ENCODE measurements at regions not wholly inside any gene's neighbourhood (a gene's known extent, or its start where the extent isn't known, plus 50 kb on each side); places are given as distances from the start of the nearest gene placed in this dataset.

GRCh38 chr3:181530584-181530983 is 181.1 kb upstream of the SOX2 start:
- H3K4me2 ChIP-seq (ENCODE audit: unreplicated experiment) = no peak overlapping the region
- no peak overlapping the region for H3K9ac ChIP-seq
- no peaks in the 10 kb centered on the region for H3K9me2 ChIP-seq (ENCODE audit: insufficient read depth)
- H4K20me1 ChIP-seq (ENCODE audit: insufficient read depth) = no peaks in the 10 kb centered on the region
- H3F3A ChIP-seq (ENCODE audit: insufficient read depth) = no peaks in the 10 kb centered on the region
- no peaks in the 10 kb centered on the region for H3K79me2 ChIP-seq (ENCODE audit: insufficient read depth)
- no peak for DNase-seq
- no peaks in the 10 kb centered on the region for H3K36me3 ChIP-seq (ENCODE audit: low read depth)
- H3K4me3 ChIP-seq = no peak overlapping the region
- no peaks in the 10 kb centered on the region for H3K4me1 ChIP-seq (ENCODE audit: insufficient read depth)
- H3K27me3 ChIP-seq (replicated peaks; ENCODE audit: insufficient read depth) = no peaks in the 10 kb centered on the region
- in situ Hi-C loops (cut with MboI) = no loop called here
- H3K9me3 ChIP-seq (ENCODE audit: low read depth) = no peaks in the 10 kb centered on the region
- no peak for TF ChIP-seq EZH2phosphoT487 (IDR thresholded peaks at IDR 0.05; ENCODE audit: insufficient read depth, low read depth)
- TF ChIP-seq EZH2 (IDR thresholded peaks at IDR 0.05; ENCODE audit: insufficient read depth, poor library complexity, severe bottlenecking) = no peak
- no peak overlapping the region for H2AFZ ChIP-seq
- no peak overlapping the region for H3K27ac ChIP-seq

GRCh38 chr3:181521831-181522230 is 189.9 kb upstream of the SOX2 start:
- H3K27ac ChIP-seq = no peak overlapping the region
- H3F3A ChIP-seq (ENCODE audit: insufficient read depth) = no peaks in the 10 kb centered on the region
- no peaks in the 10 kb centered on the region for H3K9me2 ChIP-seq (ENCODE audit: insufficient read depth)
- no peaks in the 10 kb centered on the region for H3K4me1 ChIP-seq (ENCODE audit: insufficient read depth)
- H2AFZ ChIP-seq = no peak overlapping the region
- no peaks in the 10 kb centered on the region for H4K20me1 ChIP-seq (ENCODE audit: insufficient read depth)
- no peak overlapping the region for H3K4me3 ChIP-seq
- no peaks in the 10 kb centered on the region for H3K79me2 ChIP-seq (ENCODE audit: insufficient read depth)
- no peak overlapping the region for H3K4me2 ChIP-seq (ENCODE audit: unreplicated experiment)
- no peak for DNase-seq
- no peaks in the 10 kb centered on the region for H3K36me3 ChIP-seq (ENCODE audit: low read depth)
- no peak overlapping the region for H3K9ac ChIP-seq
- no peak for TF ChIP-seq EZH2phosphoT487 (IDR thresholded peaks at IDR 0.05; ENCODE audit: insufficient read depth, low read depth)
- TF ChIP-seq EZH2 (IDR thresholded peaks at IDR 0.05; ENCODE audit: insufficient read depth, poor library complexity, severe bottlenecking) = no peak
- in situ Hi-C loops (cut with MboI) = no loop called here
- no peaks in the 10 kb centered on the region for H3K9me3 ChIP-seq (ENCODE audit: low read depth)
- no peaks in the 10 kb centered on the region for H3K27me3 ChIP-seq (replicated peaks; ENCODE audit: insufficient read depth)
- 81 to 85% methylated on average over 2 of the region's 2 CpGs for WGBS, 2 experiments (ENCODE audit: low coverage in 1 of 2, low lambda C conversion rate in 2 of 2, missing lambda C conversion rate in 2 of 2)

GRCh38 chr3:181518222-181518621 is 193.5 kb upstream of the SOX2 start:
- Histone ChIP-seq H2AFZ (no peak overlapping the region), H3K27ac (no peak overlapping the region), H3K9me2 (ENCODE audit: insufficient read depth) (no peaks in the 10 kb centered on the region), H3F3A (ENCODE audit: insufficient read depth) (no peaks in the 10 kb centered on the region), H3K36me3 (ENCODE audit: low read depth) (no peaks in the 10 kb centered on the region), H3K9ac (no peak overlapping the region), H3K4me1 (ENCODE audit: insufficient read depth) (no peaks in the 10 kb centered on the region), H3K9me3 (ENCODE audit: low read depth) (no peaks in the 10 kb centered on the region), H3K27me3 (replicated peaks; ENCODE audit: insufficient read depth) (no peaks in the 10 kb centered on the region), H3K79me2 (ENCODE audit: insufficient read depth) (no peaks in the 10 kb centered on the region), H4K20me1 (ENCODE audit: insufficient read depth) (no peaks in the 10 kb centered on the region), H3K4me2 (ENCODE audit: unreplicated experiment) (no peak overlapping the region), H3K4me3 (no peak overlapping the region)
- in situ Hi-C loops (cut with MboI) = no loop called here
- TF ChIP-seq EZH2 (IDR thresholded peaks at IDR 0.05; ENCODE audit: insufficient read depth, poor library complexity, severe bottlenecking) (no peak), EZH2phosphoT487 (IDR thresholded peaks at IDR 0.05; ENCODE audit: insufficient read depth, low read depth) (no peak)
- 20 to 26% methylated on average over 3 of the region's 3 CpGs for WGBS, 2 experiments (ENCODE audit: low coverage in 1 of 2, low lambda C conversion rate in 2 of 2, missing lambda C conversion rate in 2 of 2)
- DNase-seq = no peak

GRCh38 chr3:181512787-181513186 is 198.9 kb upstream of the SOX2 start:
- 16 to 27% methylated on average over 1 of the region's 1 CpG for WGBS, 2 experiments (ENCODE audit: low coverage in 1 of 2, low lambda C conversion rate in 2 of 2, missing lambda C conversion rate in 2 of 2)
- H3K27me3 ChIP-seq (replicated peaks; ENCODE audit: insufficient read depth) = no peaks in the 10 kb centered on the region
- no peak for TF ChIP-seq EZH2 (IDR thresholded peaks at IDR 0.05; ENCODE audit: insufficient read depth, poor library complexity, severe bottlenecking)
- TF ChIP-seq EZH2phosphoT487 (IDR thresholded peaks at IDR 0.05; ENCODE audit: insufficient read depth, low read depth) = no peak
- no peaks in the 10 kb centered on the region for H3K9me3 ChIP-seq (ENCODE audit: low read depth)
- in situ Hi-C loops (cut with MboI) = no loop called here
- H3K4me2 ChIP-seq (ENCODE audit: unreplicated experiment) = no peak overlapping the region
- no peaks in the 10 kb centered on the region for H4K20me1 ChIP-seq (ENCODE audit: insufficient read depth)
- H3K4me3 ChIP-seq = no peak overlapping the region
- H3K4me1 ChIP-seq (ENCODE audit: insufficient read depth) = no peaks in the 10 kb centered on the region
- H3K9me2 ChIP-seq (ENCODE audit: insufficient read depth) = no peaks in the 10 kb centered on the region
- no peaks in the 10 kb centered on the region for H3K79me2 ChIP-seq (ENCODE audit: insufficient read depth)
- no peaks in the 10 kb centered on the region for H3F3A ChIP-seq (ENCODE audit: insufficient read depth)
- no peak for DNase-seq
- no peak overlapping the region for H3K27ac ChIP-seq
- no peak overlapping the region for H2AFZ ChIP-seq
- H3K36me3 ChIP-seq (ENCODE audit: low read depth) = no peaks in the 10 kb centered on the region
- no peak overlapping the region for H3K9ac ChIP-seq

- H3K9me2 ChIP-seq (ENCODE audit: insufficient read depth) = no peaks in the 10 kb centered on the region
- in situ Hi-C loops (cut with MboI) = no loop called here
- DNase-seq = no peak
- H3F3A ChIP-seq (ENCODE audit: insufficient read depth) = no peaks in the 10 kb centered on the region
- H3K4me1 ChIP-seq (ENCODE audit: insufficient read depth) = no peaks in the 10 kb centered on the region
- no peak overlapping the region for H3K27ac ChIP-seq
- no peaks in the 10 kb centered on the region for H3K36me3 ChIP-seq (ENCODE audit: low read depth)
- no peak overlapping the region for H3K4me2 ChIP-seq (ENCODE audit: unreplicated experiment)
- H3K9me3 ChIP-seq (ENCODE audit: low read depth) = no peaks in the 10 kb centered on the region
- H4K20me1 ChIP-seq (ENCODE audit: insufficient read depth) = no peaks in the 10 kb centered on the region
- no peak for TF ChIP-seq EZH2phosphoT487 (IDR thresholded peaks at IDR 0.05; ENCODE audit: insufficient read depth, low read depth)
- H3K79me2 ChIP-seq (ENCODE audit: insufficient read depth) = no peaks in the 10 kb centered on the region
- H3K9ac ChIP-seq = no peak overlapping the region
- 21 to 33% methylated on average over 3 of the region's 3 CpGs for WGBS, 2 experiments (ENCODE audit: low coverage in 1 of 2, low lambda C conversion rate in 2 of 2, missing lambda C conversion rate in 2 of 2)
- H2AFZ ChIP-seq = no peak overlapping the region
- no peak overlapping the region for H3K4me3 ChIP-seq
- H3K27me3 ChIP-seq (replicated peaks; ENCODE audit: insufficient read depth) = no peaks in the 10 kb centered on the region
These were observed 201.2 kb upstream of the SOX2 start for GRCh38 chr3:181510500-181510899.
